ENCODE measurements at regions not wholly inside any gene's neighbourhood (a gene's known extent, or its start where the extent isn't known, plus 50 kb on each side); places are given as distances from the start of the nearest gene placed in this dataset.

GRCh38 chr16:49936791-49937190, 80.9 kb upstream of the ZNF423 start:
- DNase-seq (ENCODE audit: low read depth in 2 of 2): no peak
- H3K4me3 ChIP-seq (replicated peaks in 1 of 2; ENCODE audit: low read depth in 2 of 2, low read length in 2 of 2): no peak overlapping the region
- no peak for TF ChIP-seq CTCF (IDR thresholded peaks at IDR 0.05; ENCODE audit: low read depth, low read length)

GRCh38 chr16:49937886-49938285, 82.0 kb upstream of the ZNF423 start:
- H3K4me3 ChIP-seq (replicated peaks in 1 of 2; ENCODE audit: low read depth in 2 of 2, low read length in 2 of 2): no peak overlapping the region
- DNase-seq (ENCODE audit: low read depth in 2 of 2): no peak

GRCh38 chr16:49939495-49939894, 83.6 kb upstream of the ZNF423 start:
- no peak overlapping the region for H3K4me3 ChIP-seq (replicated peaks in 1 of 2; ENCODE audit: low read depth in 2 of 2, low read length in 2 of 2)
- DNase-seq (ENCODE audit: low read depth in 2 of 2): no peak
- TF ChIP-seq CTCF (IDR thresholded peaks at IDR 0.05; ENCODE audit: low read depth, low read length): no peak

More at GRCh38 chr16:49937886-49938285, 82.0 kb upstream of the ZNF423 start:
- TF ChIP-seq CTCF (IDR thresholded peaks at IDR 0.05; ENCODE audit: low read depth, low read length): no peak

GRCh38 chr16:49940464-49941224, 84.4 kb upstream of the CNEP1R1 start:
- no peak for TF ChIP-seq CTCF (IDR thresholded peaks at IDR 0.05; ENCODE audit: low read depth, low read length)
- no peak overlapping the region for H3K4me3 ChIP-seq (replicated peaks in 1 of 2; ENCODE audit: low read depth in 2 of 2, low read length in 2 of 2)
- DNase-seq (ENCODE audit: low read depth in 2 of 2): no peak

- H3K4me3 ChIP-seq (replicated peaks in 1 of 2; ENCODE audit: low read depth in 2 of 2, low read length in 2 of 2): no peak overlapping the region
- no peak for DNase-seq (ENCODE audit: low read depth in 2 of 2)
- TF ChIP-seq CTCF (IDR thresholded peaks at IDR 0.05; ENCODE audit: low read depth, low read length): no peak
These were observed 80.8 kb upstream of the CNEP1R1 start for GRCh38 chr16:49944221-49944620.

GRCh38 chr16:49947907-49948678, 76.9 kb upstream of the CNEP1R1 start:
- no peak overlapping the region for H3K4me3 ChIP-seq (replicated peaks in 1 of 2; ENCODE audit: low read depth in 2 of 2, low read length in 2 of 2)
- TF ChIP-seq CTCF (IDR thresholded peaks at IDR 0.05; ENCODE audit: low read depth, low read length): no peak
- DNase-seq (ENCODE audit: low read depth in 2 of 2): no peak

All from cardiac fibroblast (primary cell).